DND-41 (cell line): ENCODE measurements at regions not wholly inside any gene's neighbourhood (a gene's known extent, or its start where the extent isn't known, plus 50 kb on each side); places are given as distances from the start of the nearest gene placed in this dataset.

Source experiments
- ATAC-seq: fragments of 200-7000 bp; cut with Tn5 transposase; 3 replicates; pipeline ENCODE4 v1.9.1; 2021; ENCODE audit warnings: low read depth; ENCODE audit not compliant: insufficient read depth
- DNase-seq: peaks from one replicate; pipeline ENCODE4 v3.0.0-alpha.2; 2020
- H2AFZ ChIP-seq: 2 replicates; pipeline ENCODE4 v1.6.0; 2012; ENCODE audit warnings: low read depth, low read length
- H3K27ac ChIP-seq: 2 replicates; pipeline ENCODE4 v1.5.1; 2012; ENCODE audit warnings: low read length, inconsistent platforms
- H3K27me3 ChIP-seq: fragments of 200-600 bp; sonication (generic); 2 replicates; pipeline ENCODE4 v1.6.0; 2012; ENCODE audit warnings: low read length, mild to moderate bottlenecking, inconsistent platforms; ENCODE audit not compliant: insufficient read depth, poor library complexity
- H3K36me3 ChIP-seq: 2 replicates; pipeline ENCODE4 v1.5.1; 2012; ENCODE audit warnings: low read length, inconsistent platforms; ENCODE audit not compliant: insufficient read depth
- H3K4me1 ChIP-seq: 2 replicates; pipeline ENCODE4 v1.5.1; 2012; ENCODE audit warnings: mild to moderate bottlenecking, low read length; ENCODE audit not compliant: insufficient read depth
- H3K4me2 ChIP-seq: 2 replicates; pipeline ENCODE4 v1.6.0; 2012; ENCODE audit warnings: mild to moderate bottlenecking, moderate library complexity, low read length, inconsistent platforms; ENCODE audit not compliant: insufficient read depth
- H3K4me3 ChIP-seq, 2 experiments: fragments of 200-600 bp in 1 of 2; shearing (Covaris generic) in 1 of 2; 2 replicates each; pipeline ENCODE4 v1.5.1; 2012 to 2016; ENCODE audit warnings: inconsistent platforms in 2 of 2, low read length in 2 of 2, mild to moderate bottlenecking in 2 of 2, low read depth in 1 of 2, moderate library complexity in 1 of 2
- H3K79me2 ChIP-seq: 2 replicates; pipeline ENCODE4 v1.6.0; 2012; ENCODE audit warnings: low read length, inconsistent platforms; ENCODE audit not compliant: insufficient read depth
- H3K9ac ChIP-seq: 2 replicates; pipeline ENCODE4 v1.6.0; 2012; ENCODE audit warnings: low read depth, mild to moderate bottlenecking, inconsistent platforms, low read length, moderate library complexity
- H3K9me3 ChIP-seq: 2 replicates; pipeline ENCODE4 v1.5.1; 2012; ENCODE audit warnings: low read length, moderate library complexity, mild to moderate bottlenecking, inconsistent platforms; ENCODE audit not compliant: insufficient read depth, severe bottlenecking
- H4K20me1 ChIP-seq: 2 replicates; pipeline ENCODE4 v1.6.0; 2012; ENCODE audit warnings: low read length; ENCODE audit not compliant: insufficient read depth
- CTCF ChIP-seq: IDR thresholded peaks from 2 replicates; pipeline ENCODE4 v1.5.1; 2012; ENCODE audit warnings: borderline replicate concordance, low read length, moderate library complexity, mild to moderate bottlenecking; ENCODE audit not compliant: poor library complexity, severe bottlenecking; ENCODE audit errors: extremely low read depth
- EZH2 ChIP-seq: IDR thresholded peaks from 3 replicates; pipeline ENCODE4 v1.6.1; 2012; ENCODE audit warnings: borderline replicate concordance, low read depth, mild to moderate bottlenecking, moderate library complexity, low read length, inconsistent platforms; ENCODE audit not compliant: severe bottlenecking

- Histone ChIP-seq H3K4me2 (no peak overlapping the region), H4K20me1 (no peaks in the 10 kb centered on the region)
- ATAC-seq: no peak
Measured at GRCh38 chr6:163718537-163718936, 304.0 kb downstream of the QKI start.

GRCh38 chr6:163717106-163717764, 302.7 kb downstream of the QKI start:
- H2AFZ ChIP-seq: no peak overlapping the region
- ATAC-seq (no peak), DNase-seq (no peak)
- no peaks in the 10 kb centered on the region for H3K79me2 ChIP-seq
- H3K36me3 ChIP-seq: no peaks in the 10 kb centered on the region
- no peaks in the 10 kb centered on the region for H3K9me3 ChIP-seq
- no peak overlapping the region for H3K27ac ChIP-seq
- no peaks in the 10 kb centered on the region for H3K27me3 ChIP-seq
- no peak for TF ChIP-seq CTCF
- TF ChIP-seq EZH2: no peak
- H3K4me3 ChIP-seq: no peak overlapping the region
- no peak overlapping the region for H3K9ac ChIP-seq
- H4K20me1 ChIP-seq: no peaks in the 10 kb centered on the region
- H3K4me2 ChIP-seq: no peak overlapping the region
- H3K4me1 ChIP-seq: no peaks in the 10 kb centered on the region

More at GRCh38 chr6:163718537-163718936, 304.0 kb downstream of the QKI start:
- Histone ChIP-seq H3K9ac (no peak overlapping the region), H3K27ac (no peak overlapping the region), H3K79me2 (no peaks in the 10 kb centered on the region), H3K4me3 (no peak overlapping the region), H3K9me3 (no peaks in the 10 kb centered on the region), H3K4me1 (no peaks in the 10 kb centered on the region), H2AFZ (no peak overlapping the region), H3K27me3 (no peaks in the 10 kb centered on the region), H3K36me3 (no peaks in the 10 kb centered on the region)
- TF ChIP-seq EZH2 (no peak), CTCF (no peak)
- no peak for DNase-seq

GRCh38 chr6:163716690-163717089, 302.2 kb downstream of the QKI start:
- Histone ChIP-seq H4K20me1 (no peaks in the 10 kb centered on the region), H3K4me1 (no peaks in the 10 kb centered on the region), H3K27me3 (no peaks in the 10 kb centered on the region), H3K4me3 (no peak overlapping the region), H3K27ac (no peak overlapping the region), H3K9ac (no peak overlapping the region), H3K4me2 (no peak overlapping the region), H3K9me3 (no peaks in the 10 kb centered on the region), H3K79me2 (no peaks in the 10 kb centered on the region), H2AFZ (no peak overlapping the region), H3K36me3 (no peaks in the 10 kb centered on the region)
- DNase-seq: no peak
- no peak for TF ChIP-seq EZH2
- no peak for TF ChIP-seq CTCF
- ATAC-seq: no peak
